ENCODE measurements at regions not wholly inside any gene's neighbourhood (a gene's known extent, or its start where the extent isn't known, plus 50 kb on each side); places are given as distances from the start of the nearest gene placed in this dataset.

- H3K4me3 ChIP-seq (ENCODE audit: low read length): no peak overlapping the region
- H3K4me1 ChIP-seq (ENCODE audit: control insufficient read depth, low read depth, low read length): no peaks in the 10 kb centered on the region
- WGBS (ENCODE audit: extremely low coverage, insufficient coverage, low lambda C conversion rate): no CpG with 5 or more reads among the region's 1 CpG
- no peak overlapping the region for H2BK15ac ChIP-seq (replicated peaks; ENCODE audit: low read depth)
- no peak overlapping the region for H3K9ac ChIP-seq (ENCODE audit: low read length)
- H3K79me1 ChIP-seq (ENCODE audit: low read length): no peaks in the 10 kb centered on the region
- H2BK120ac ChIP-seq (ENCODE audit: low read depth, low read length): no peak overlapping the region
- H3K79me2 ChIP-seq (ENCODE audit: control insufficient read depth, insufficient read depth, low read length): no peaks in the 10 kb centered on the region
- no peaks in the 10 kb centered on the region for H3K27me3 ChIP-seq (ENCODE audit: insufficient read depth, low read length, poor library complexity)
- no peak overlapping the region for H4K8ac ChIP-seq (ENCODE audit: low read depth, low read length)
- H2BK5ac ChIP-seq (ENCODE audit: low read length): no peak overlapping the region
- H4K5ac ChIP-seq (ENCODE audit: low read length): no peak overlapping the region
- H3K23ac ChIP-seq (ENCODE audit: low read length): no peak overlapping the region
- H3K27ac ChIP-seq (ENCODE audit: low read depth, low read length): no peak overlapping the region
- no peak overlapping the region for H2AK5ac ChIP-seq (ENCODE audit: low read length)
- H3K4me2 ChIP-seq (ENCODE audit: low read length): no peak overlapping the region
- H3K18ac ChIP-seq (ENCODE audit: low read length): no peak overlapping the region
- no peak overlapping the region for H3K56ac ChIP-seq (ENCODE audit: low read length)
- no peaks in the 10 kb centered on the region for H3K36me3 ChIP-seq (ENCODE audit: control insufficient read depth, insufficient read depth, low read length)
- DNase-seq: no peak
- no peak overlapping the region for H3K4ac ChIP-seq (ENCODE audit: low read depth, low read length)
Measured at GRCh38 chr6:78589436-78589835, 277.9 kb upstream of the IRAK1BP1 start.

GRCh38 chr6:78593898-78594667 is 273.3 kb upstream of the IRAK1BP1 start:
- Histone ChIP-seq H4K8ac (ENCODE audit: low read depth, low read length) (no peak overlapping the region), H2AK5ac (ENCODE audit: low read length) (no peak overlapping the region), H3K27me3 (ENCODE audit: insufficient read depth, low read length, poor library complexity) (no peaks in the 10 kb centered on the region), H3K4me2 (ENCODE audit: low read length) (no peak overlapping the region), H2BK5ac (ENCODE audit: low read length) (no peak overlapping the region), H4K5ac (ENCODE audit: low read length) (no peak overlapping the region), H2BK120ac (ENCODE audit: low read depth, low read length) (no peak overlapping the region), H3K4me3 (ENCODE audit: low read length) (no peak overlapping the region), H3K9ac (ENCODE audit: low read length) (no peak overlapping the region), H3K36me3 (ENCODE audit: control insufficient read depth, insufficient read depth, low read length) (no peaks in the 10 kb centered on the region), H3K23ac (ENCODE audit: low read length) (no peak overlapping the region), H3K27ac (ENCODE audit: low read depth, low read length) (no peak overlapping the region), H3K4me1 (ENCODE audit: control insufficient read depth, low read depth, low read length) (no peaks in the 10 kb centered on the region), H3K18ac (ENCODE audit: low read length) (no peak overlapping the region), H3K79me2 (ENCODE audit: control insufficient read depth, insufficient read depth, low read length) (no peaks in the 10 kb centered on the region), H2BK15ac (replicated peaks; ENCODE audit: low read depth) (no peak overlapping the region), H3K4ac (ENCODE audit: low read depth, low read length) (no peak overlapping the region), H3K79me1 (ENCODE audit: low read length) (no peaks in the 10 kb centered on the region), H3K56ac (ENCODE audit: low read length) (no peak overlapping the region)
- WGBS (ENCODE audit: extremely low coverage, insufficient coverage, low lambda C conversion rate): no CpG with 5 or more reads among the region's 5 CpGs
- no peak for DNase-seq

GRCh38 chr6:78594668-78595066 is 272.7 kb upstream of the IRAK1BP1 start:
- H2BK15ac ChIP-seq (replicated peaks; ENCODE audit: low read depth): no peak overlapping the region
- no peak overlapping the region for H3K27ac ChIP-seq (ENCODE audit: low read depth, low read length)
- H3K9ac ChIP-seq (ENCODE audit: low read length): no peak overlapping the region
- no peak overlapping the region for H2BK120ac ChIP-seq (ENCODE audit: low read depth, low read length)
- no peak overlapping the region for H4K5ac ChIP-seq (ENCODE audit: low read length)
- H3K4ac ChIP-seq (ENCODE audit: low read depth, low read length): no peak overlapping the region
- H3K4me3 ChIP-seq (ENCODE audit: low read length): no peak overlapping the region
- no peaks in the 10 kb centered on the region for H3K79me1 ChIP-seq (ENCODE audit: low read length)
- H2BK5ac ChIP-seq (ENCODE audit: low read length): no peak overlapping the region
- H4K8ac ChIP-seq (ENCODE audit: low read depth, low read length): no peak overlapping the region
- H3K18ac ChIP-seq (ENCODE audit: low read length): no peak overlapping the region
- H3K36me3 ChIP-seq (ENCODE audit: control insufficient read depth, insufficient read depth, low read length): no peaks in the 10 kb centered on the region
- no peaks in the 10 kb centered on the region for H3K27me3 ChIP-seq (ENCODE audit: insufficient read depth, low read length, poor library complexity)
- H2AK5ac ChIP-seq (ENCODE audit: low read length): no peak overlapping the region
- no peak for DNase-seq
- H3K4me2 ChIP-seq (ENCODE audit: low read length): no peak overlapping the region
- H3K23ac ChIP-seq (ENCODE audit: low read length): no peak overlapping the region
- no peaks in the 10 kb centered on the region for H3K79me2 ChIP-seq (ENCODE audit: control insufficient read depth, insufficient read depth, low read length)
- WGBS (ENCODE audit: extremely low coverage, insufficient coverage, low lambda C conversion rate): no CpG with 5 or more reads among the region's 2 CpGs
- no peak overlapping the region for H3K56ac ChIP-seq (ENCODE audit: low read length)
- no peaks in the 10 kb centered on the region for H3K4me1 ChIP-seq (ENCODE audit: control insufficient read depth, low read depth, low read length)

- no peak overlapping the region for H3K18ac ChIP-seq (ENCODE audit: low read length)
- H3K27me3 ChIP-seq (ENCODE audit: insufficient read depth, low read length, poor library complexity): no peaks in the 10 kb centered on the region
- H2BK15ac ChIP-seq (replicated peaks; ENCODE audit: low read depth): no peak overlapping the region
- no peak overlapping the region for H2BK5ac ChIP-seq (ENCODE audit: low read length)
- no peak overlapping the region for H3K56ac ChIP-seq (ENCODE audit: low read length)
- no peaks in the 10 kb centered on the region for H3K36me3 ChIP-seq (ENCODE audit: control insufficient read depth, insufficient read depth, low read length)
- no peak overlapping the region for H4K5ac ChIP-seq (ENCODE audit: low read length)
- no peak overlapping the region for H4K8ac ChIP-seq (ENCODE audit: low read depth, low read length)
- no peak overlapping the region for H3K4ac ChIP-seq (ENCODE audit: low read depth, low read length)
- H3K23ac ChIP-seq (ENCODE audit: low read length): no peak overlapping the region
- H2BK120ac ChIP-seq (ENCODE audit: low read depth, low read length): no peak overlapping the region
- DNase-seq: no peak
- no peak overlapping the region for H3K27ac ChIP-seq (ENCODE audit: low read depth, low read length)
- no peaks in the 10 kb centered on the region for H3K4me1 ChIP-seq (ENCODE audit: control insufficient read depth, low read depth, low read length)
- no peak overlapping the region for H3K4me2 ChIP-seq (ENCODE audit: low read length)
- H2AK5ac ChIP-seq (ENCODE audit: low read length): no peak overlapping the region
- H3K4me3 ChIP-seq (ENCODE audit: low read length): no peak overlapping the region
- H3K9ac ChIP-seq (ENCODE audit: low read length): no peak overlapping the region
- WGBS (ENCODE audit: extremely low coverage, insufficient coverage, low lambda C conversion rate): no CpG with 5 or more reads among the region's 5 CpGs
- no peaks in the 10 kb centered on the region for H3K79me2 ChIP-seq (ENCODE audit: control insufficient read depth, insufficient read depth, low read length)
- no peaks in the 10 kb centered on the region for H3K79me1 ChIP-seq (ENCODE audit: low read length)
Measured at GRCh38 chr6:78597966-78598365, 269.4 kb upstream of the IRAK1BP1 start.

- H3K9ac ChIP-seq (ENCODE audit: low read length): no peak overlapping the region
- H3K4ac ChIP-seq (ENCODE audit: low read depth, low read length): no peak overlapping the region
- H3K4me2 ChIP-seq (ENCODE audit: low read length): no peak overlapping the region
- no CpG with 5 or more reads among the region's 1 CpG for WGBS (ENCODE audit: extremely low coverage, insufficient coverage, low lambda C conversion rate)
- H4K5ac ChIP-seq (ENCODE audit: low read length): no peak overlapping the region
- H3K27ac ChIP-seq (ENCODE audit: low read depth, low read length): no peak overlapping the region
- no peak overlapping the region for H2BK5ac ChIP-seq (ENCODE audit: low read length)
- no peak overlapping the region for H3K18ac ChIP-seq (ENCODE audit: low read length)
- no peaks in the 10 kb centered on the region for H3K27me3 ChIP-seq (ENCODE audit: insufficient read depth, low read length, poor library complexity)
- no peaks in the 10 kb centered on the region for H3K4me1 ChIP-seq (ENCODE audit: control insufficient read depth, low read depth, low read length)
- no peak overlapping the region for H2AK5ac ChIP-seq (ENCODE audit: low read length)
- no peak overlapping the region for H3K4me3 ChIP-seq (ENCODE audit: low read length)
- no peaks in the 10 kb centered on the region for H3K79me1 ChIP-seq (ENCODE audit: low read length)
- no peak overlapping the region for H3K23ac ChIP-seq (ENCODE audit: low read length)
- H2BK15ac ChIP-seq (replicated peaks; ENCODE audit: low read depth): no peak overlapping the region
- H3K79me2 ChIP-seq (ENCODE audit: control insufficient read depth, insufficient read depth, low read length): no peaks in the 10 kb centered on the region
- DNase-seq: peak; percentile 59
- no peaks in the 10 kb centered on the region for H3K36me3 ChIP-seq (ENCODE audit: control insufficient read depth, insufficient read depth, low read length)
- H3K56ac ChIP-seq (ENCODE audit: low read length): no peak overlapping the region
- H4K8ac ChIP-seq (ENCODE audit: low read depth, low read length): no peak overlapping the region
- no peak overlapping the region for H2BK120ac ChIP-seq (ENCODE audit: low read depth, low read length)
Measured at GRCh38 chr6:78598966-78599365, 268.4 kb upstream of the IRAK1BP1 start.

GRCh38 chr6:78599526-78599925 is 267.8 kb upstream of the IRAK1BP1 start:
- H2BK120ac ChIP-seq (ENCODE audit: low read depth, low read length): no peak overlapping the region
- H3K27me3 ChIP-seq (ENCODE audit: insufficient read depth, low read length, poor library complexity): no peaks in the 10 kb centered on the region
- no peak overlapping the region for H3K27ac ChIP-seq (ENCODE audit: low read depth, low read length)
- no peak overlapping the region for H2BK15ac ChIP-seq (replicated peaks; ENCODE audit: low read depth)
- no peak overlapping the region for H3K4me2 ChIP-seq (ENCODE audit: low read length)
- DNase-seq: no peak
- no CpG with 5 or more reads among the region's 2 CpGs for WGBS (ENCODE audit: extremely low coverage, insufficient coverage, low lambda C conversion rate)
- no peaks in the 10 kb centered on the region for H3K79me1 ChIP-seq (ENCODE audit: low read length)
- H4K5ac ChIP-seq (ENCODE audit: low read length): no peak overlapping the region
- H4K8ac ChIP-seq (ENCODE audit: low read depth, low read length): no peak overlapping the region
- no peak overlapping the region for H2AK5ac ChIP-seq (ENCODE audit: low read length)
- H3K23ac ChIP-seq (ENCODE audit: low read length): no peak overlapping the region
- H3K9ac ChIP-seq (ENCODE audit: low read length): no peak overlapping the region
- no peaks in the 10 kb centered on the region for H3K79me2 ChIP-seq (ENCODE audit: control insufficient read depth, insufficient read depth, low read length)
- H2BK5ac ChIP-seq (ENCODE audit: low read length): no peak overlapping the region
- no peaks in the 10 kb centered on the region for H3K36me3 ChIP-seq (ENCODE audit: control insufficient read depth, insufficient read depth, low read length)
- no peaks in the 10 kb centered on the region for H3K4me1 ChIP-seq (ENCODE audit: control insufficient read depth, low read depth, low read length)
- H3K4ac ChIP-seq (ENCODE audit: low read depth, low read length): no peak overlapping the region
- H3K4me3 ChIP-seq (ENCODE audit: low read length): no peak overlapping the region
- no peak overlapping the region for H3K18ac ChIP-seq (ENCODE audit: low read length)
- H3K56ac ChIP-seq (ENCODE audit: low read length): no peak overlapping the region
